HG03135 (cell line): ENCODE measurements at regions not wholly inside any gene's neighbourhood (a gene's known extent, or its start where the extent isn't known, plus 50 kb on each side); places are given as distances from the start of the nearest gene placed in this dataset.

Source experiments
- ATAC-seq: cut with Tn5 transposase; IDR thresholded peaks from one replicate; pipeline ENCODE4 v1.9.1; 2021; ENCODE audit warnings: mild to moderate bottlenecking, moderate library complexity; ENCODE audit not compliant: unreplicated experiment

- ATAC-seq: no peak
Measured at GRCh38 chr22:47465222-47465621, 702.8 kb downstream of the TBC1D22A start.

- no peak for ATAC-seq
Measured at GRCh38 chr22:47463220-47463619, 700.8 kb downstream of the TBC1D22A start.

GRCh38 chr22:47460861-47461260, 698.4 kb downstream of the TBC1D22A start:
- ATAC-seq: no peak

GRCh38 chr22:47460176-47460575, 697.7 kb downstream of the TBC1D22A start:
- ATAC-seq: no peak

GRCh38 chr22:47458348-47458747, 695.9 kb downstream of the TBC1D22A start:
- ATAC-seq: no peak

- ATAC-seq: no peak
Measured at GRCh38 chr22:47457509-47458300, 695.3 kb downstream of the TBC1D22A start.

- no peak for ATAC-seq
Measured at GRCh38 chr22:47457021-47457420, 694.6 kb downstream of the TBC1D22A start.

GRCh38 chr22:47456031-47456430, 693.6 kb downstream of the TBC1D22A start:
- ATAC-seq: no peak

GRCh38 chr22:47453049-47453448, 690.6 kb downstream of the TBC1D22A start:
- no peak for ATAC-seq

- ATAC-seq: no peak
Measured at GRCh38 chr22:47452184-47452583, 689.7 kb downstream of the TBC1D22A start.

- ATAC-seq: no peak
Measured at GRCh38 chr22:47450876-47451475, 688.5 kb downstream of the TBC1D22A start.

GRCh38 chr22:47449508-47450270, 687.2 kb downstream of the TBC1D22A start:
- no peak for ATAC-seq

GRCh38 chr22:47448231-47449223, 686.1 kb downstream of the TBC1D22A start:
- ATAC-seq: no peak

GRCh38 chr22:47446821-47447810, 684.7 kb downstream of the TBC1D22A start:
- no peak for ATAC-seq

GRCh38 chr22:47446331-47446730, 683.9 kb downstream of the TBC1D22A start:
- no peak for ATAC-seq

GRCh38 chr22:47445716-47446290, 683.4 kb downstream of the TBC1D22A start:
- no peak for ATAC-seq

- ATAC-seq: no peak
Measured at GRCh38 chr22:47445212-47445611, 682.8 kb downstream of the TBC1D22A start.

GRCh38 chr22:47444746-47445065, 682.3 kb downstream of the TBC1D22A start:
- ATAC-seq: no peak
